AML-193 (cell line): ENCODE measurements at regions not wholly inside any gene's neighbourhood (a gene's known extent, or its start where the extent isn't known, plus 50 kb on each side); places are given as distances from the start of the nearest gene placed in this dataset.

Experiments
- DNase-seq, 2 experiments: peaks; one replicate each; lab custom pipeline; 2025; lab: John Stamatoyannopoulos, UW

- DNase-seq, result no peak
Measured at GRCh38 chr5:171603591-171603990, 182.0 kb upstream of the SMIM23 start.

GRCh38 chr5:171604195-171604594, 181.4 kb upstream of the SMIM23 start:
- no peak for DNase-seq

GRCh38 chr5:171606414-171607024, 179.1 kb upstream of the SMIM23 start:
- DNase-seq, result peak; percentile 3 to 15

GRCh38 chr5:171607863-171608262, 177.8 kb upstream of the SMIM23 start:
- no peak for DNase-seq

GRCh38 chr5:171609806-171610452, 175.7 kb upstream of the SMIM23 start:
- no peak for DNase-seq

GRCh38 chr5:171610686-171611085, 174.9 kb upstream of the SMIM23 start:
- no peak for DNase-seq

GRCh38 chr5:171612749-171613148, 172.9 kb upstream of the SMIM23 start:
- DNase-seq, result no peak

- DNase-seq, result no peak
Measured at GRCh38 chr5:171614511-171614910, 171.1 kb upstream of the SMIM23 start.

- no peak for DNase-seq
Measured at GRCh38 chr5:171614971-171615653, 170.5 kb upstream of the SMIM23 start.

- DNase-seq, result no peak
Measured at GRCh38 chr5:171615705-171616640, 169.6 kb upstream of the SMIM23 start.

GRCh38 chr5:171617266-171617665, 168.4 kb upstream of the SMIM23 start:
- DNase-seq, result no peak

- DNase-seq, result no peak
Measured at GRCh38 chr5:171617817-171618591, 167.6 kb upstream of the SMIM23 start.

- no peak for DNase-seq
Measured at GRCh38 chr5:171619196-171619595, 166.4 kb upstream of the SMIM23 start.

- no peak for DNase-seq
Measured at GRCh38 chr5:171619744-171620143, 165.9 kb upstream of the SMIM23 start.

GRCh38 chr5:171622010-171622409, 163.6 kb upstream of the SMIM23 start:
- DNase-seq, result no peak

GRCh38 chr5:171623107-171623506, 162.5 kb upstream of the SMIM23 start:
- no peak for DNase-seq

- DNase-seq, result no peak
Measured at GRCh38 chr5:171623551-171624097, 162.0 kb upstream of the SMIM23 start.

- no peak for DNase-seq
Measured at GRCh38 chr5:171624396-171624795, 161.2 kb upstream of the SMIM23 start.

GRCh38 chr5:171625646-171626045, 160.0 kb upstream of the SMIM23 start:
- no peak for DNase-seq

- no peak for DNase-seq
Measured at GRCh38 chr5:171627936-171628632, 157.5 kb upstream of the SMIM23 start.

- DNase-seq, result no peak
Measured at GRCh38 chr5:171628633-171628974, 157.0 kb upstream of the SMIM23 start.
